ENCODE measurements at regions not wholly inside any gene's neighbourhood (a gene's known extent, or its start where the extent isn't known, plus 50 kb on each side); places are given as distances from the start of the nearest gene placed in this dataset.

DNA sequence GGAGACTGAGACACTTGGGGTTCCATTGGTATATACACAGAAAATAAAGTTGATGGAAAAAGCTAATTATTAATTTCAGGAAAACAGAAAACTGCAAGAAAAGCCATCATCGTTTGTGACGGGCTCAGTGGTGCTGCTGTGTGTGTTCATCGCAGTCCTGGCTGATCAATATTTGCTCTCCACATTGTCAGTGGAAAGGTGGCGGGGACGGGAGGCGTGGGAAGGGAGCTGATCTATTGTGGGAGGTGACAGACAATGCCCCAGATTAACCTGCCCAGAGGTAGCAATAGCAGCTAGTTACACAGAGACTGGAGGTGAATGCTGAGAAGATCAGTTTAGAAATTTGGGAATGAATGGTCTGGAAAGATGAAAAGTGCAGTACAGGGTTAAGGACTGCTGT is 50.0 kb upstream of the CTDP1 start:
- TF ChIP-seq POLR2A (IDR thresholded peaks at IDR 0.05), result no peak
- TF ChIP-seq, protein P1, sequence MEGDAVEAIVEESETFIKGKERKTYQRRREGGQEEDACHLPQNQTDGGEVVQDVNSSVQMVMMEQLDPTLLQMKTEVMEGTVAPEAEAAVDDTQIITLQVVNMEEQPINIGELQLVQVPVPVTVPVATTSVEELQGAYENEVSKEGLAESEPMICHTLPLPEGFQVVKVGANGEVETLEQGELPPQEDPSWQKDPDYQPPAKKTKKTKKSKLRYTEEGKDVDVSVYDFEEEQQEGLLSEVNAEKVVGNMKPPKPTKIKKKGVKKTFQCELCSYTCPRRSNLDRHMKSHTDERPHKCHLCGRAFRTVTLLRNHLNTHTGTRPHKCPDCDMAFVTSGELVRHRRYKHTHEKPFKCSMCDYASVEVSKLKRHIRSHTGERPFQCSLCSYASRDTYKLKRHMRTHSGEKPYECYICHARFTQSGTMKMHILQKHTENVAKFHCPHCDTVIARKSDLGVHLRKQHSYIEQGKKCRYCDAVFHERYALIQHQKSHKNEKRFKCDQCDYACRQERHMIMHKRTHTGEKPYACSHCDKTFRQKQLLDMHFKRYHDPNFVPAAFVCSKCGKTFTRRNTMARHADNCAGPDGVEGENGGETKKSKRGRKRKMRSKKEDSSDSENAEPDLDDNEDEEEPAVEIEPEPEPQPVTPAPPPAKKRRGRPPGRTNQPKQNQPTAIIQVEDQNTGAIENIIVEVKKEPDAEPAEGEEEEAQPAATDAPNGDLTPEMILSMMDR (IDR thresholded peaks at IDR 0.05), result no peak
- no peak for DNase-seq
- Histone ChIP-seq H3K27me3 (no peaks in the 10 kb centered on the region), H3K4me1 (peaks cover 4 to 8% of the 10 kb centered on the region in 2 donors), H3K36me3 (no peaks in the 10 kb centered on the region), H3K27ac (no peak overlapping the region), H3K9me3 (no peaks in the 10 kb centered on the region), H3K4me3 (replicated peaks in 1 of 3) (no peak overlapping the region)
- 68 to 76% methylated on average over 6 of the region's 6 CpGs for WGBS, 2 donors
- intact Hi-C loops (cut with DNase I), result no loop called here

Measured in thyroid gland (tissue), 4 donors.